ENCODE measurements at regions not wholly inside any gene's neighbourhood (a gene's known extent, or its start where the extent isn't known, plus 50 kb on each side); places are given as distances from the start of the nearest gene placed in this dataset.
"Not testable (repeated sequence)": the region's sequence is repeated elsewhere in the genome, so short reads cannot be mapped to it uniquely, and the experiment has no call there.

DNA sequence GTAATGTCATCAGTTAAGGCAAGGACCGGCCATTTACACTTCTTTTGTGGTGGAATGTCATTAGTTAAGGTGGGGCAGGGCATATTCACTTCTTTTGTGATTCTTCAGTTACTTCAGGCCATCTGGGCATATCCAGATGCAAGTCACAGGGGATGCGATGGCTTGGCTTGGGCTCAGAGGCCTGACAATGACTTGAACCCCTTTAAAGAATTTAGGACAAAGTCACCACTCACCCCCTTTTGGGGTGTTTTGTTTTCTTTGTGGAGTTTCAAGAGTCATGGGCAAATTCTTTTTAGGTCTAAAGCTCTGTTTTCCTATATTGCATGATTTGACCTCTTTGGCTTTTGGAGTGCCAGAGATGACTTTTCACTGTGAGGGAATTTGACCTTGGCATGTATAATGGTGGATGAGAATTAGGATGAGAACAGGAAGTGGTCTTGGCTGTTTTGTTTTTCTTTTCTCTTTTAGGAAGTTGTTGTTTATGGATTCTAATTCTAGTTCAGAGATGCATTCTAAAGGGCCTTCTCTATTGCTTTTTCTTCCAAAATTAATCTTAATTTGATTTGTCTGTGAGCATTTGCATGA lies 385.3 kb downstream of the KIF20B start:
- TF ChIP-seq, protein P1, sequence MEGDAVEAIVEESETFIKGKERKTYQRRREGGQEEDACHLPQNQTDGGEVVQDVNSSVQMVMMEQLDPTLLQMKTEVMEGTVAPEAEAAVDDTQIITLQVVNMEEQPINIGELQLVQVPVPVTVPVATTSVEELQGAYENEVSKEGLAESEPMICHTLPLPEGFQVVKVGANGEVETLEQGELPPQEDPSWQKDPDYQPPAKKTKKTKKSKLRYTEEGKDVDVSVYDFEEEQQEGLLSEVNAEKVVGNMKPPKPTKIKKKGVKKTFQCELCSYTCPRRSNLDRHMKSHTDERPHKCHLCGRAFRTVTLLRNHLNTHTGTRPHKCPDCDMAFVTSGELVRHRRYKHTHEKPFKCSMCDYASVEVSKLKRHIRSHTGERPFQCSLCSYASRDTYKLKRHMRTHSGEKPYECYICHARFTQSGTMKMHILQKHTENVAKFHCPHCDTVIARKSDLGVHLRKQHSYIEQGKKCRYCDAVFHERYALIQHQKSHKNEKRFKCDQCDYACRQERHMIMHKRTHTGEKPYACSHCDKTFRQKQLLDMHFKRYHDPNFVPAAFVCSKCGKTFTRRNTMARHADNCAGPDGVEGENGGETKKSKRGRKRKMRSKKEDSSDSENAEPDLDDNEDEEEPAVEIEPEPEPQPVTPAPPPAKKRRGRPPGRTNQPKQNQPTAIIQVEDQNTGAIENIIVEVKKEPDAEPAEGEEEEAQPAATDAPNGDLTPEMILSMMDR (IDR thresholded peaks at IDR 0.05) = not testable (repeated sequence)
- TF ChIP-seq POLR2A (IDR thresholded peaks at IDR 0.05) = not testable (repeated sequence)
